Activated CD4-positive, CD25-positive, alpha-beta regulatory T cell (primary cell): ENCODE measurements at regions not wholly inside any gene's neighbourhood (a gene's known extent, or its start where the extent isn't known, plus 50 kb on each side); places are given as distances from the start of the nearest gene placed in this dataset.
"Not testable (repeated sequence)": the region's sequence is repeated elsewhere in the genome, so short reads cannot be mapped to it uniquely, and the experiment has no call there.

Source experiments
- DNase-seq, 4 experiments: peaks; one replicate each; lab custom pipeline; 2025; lab: John Stamatoyannopoulos, UW

DNA sequence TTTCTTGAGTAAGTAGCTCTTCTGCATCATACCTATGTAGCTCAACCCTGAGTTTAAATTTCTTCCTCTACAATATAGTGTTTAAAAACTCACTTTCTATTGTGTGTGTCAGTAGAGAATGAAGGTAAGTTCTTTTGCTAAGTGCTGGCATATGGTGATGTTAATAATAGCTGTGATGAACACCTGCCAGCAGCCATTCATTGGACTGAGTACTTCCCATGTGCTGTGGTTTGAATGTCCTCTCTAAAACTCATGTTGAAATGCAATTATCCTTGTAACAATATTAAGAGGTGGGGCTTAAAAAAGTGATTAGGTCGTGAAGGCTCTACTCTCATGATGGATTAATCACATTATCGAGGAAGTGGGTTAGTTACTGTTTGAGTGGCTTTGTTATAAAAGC lies 645.2 kb upstream of the RGMB start:
- DNase-seq = no peak

DNA sequence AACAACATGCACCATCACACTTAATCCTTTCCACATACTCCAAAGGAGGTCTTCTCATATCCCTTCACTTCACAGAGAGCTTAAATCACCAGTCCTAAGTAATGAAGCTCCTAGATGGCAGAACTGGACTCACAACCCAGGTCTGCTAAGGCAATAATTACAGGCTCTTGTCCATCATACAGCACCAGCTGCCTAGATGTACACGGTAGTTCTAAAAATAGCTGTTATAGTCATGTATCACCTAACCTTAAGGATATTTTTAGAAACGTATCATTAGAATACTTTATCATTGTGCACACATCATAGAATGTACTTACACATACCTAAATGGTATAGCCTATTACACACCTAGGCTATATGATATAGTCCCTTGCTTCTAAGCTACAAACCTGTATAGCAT lies 644.6 kb upstream of the RGMB start:
- no peak for DNase-seq

DNA sequence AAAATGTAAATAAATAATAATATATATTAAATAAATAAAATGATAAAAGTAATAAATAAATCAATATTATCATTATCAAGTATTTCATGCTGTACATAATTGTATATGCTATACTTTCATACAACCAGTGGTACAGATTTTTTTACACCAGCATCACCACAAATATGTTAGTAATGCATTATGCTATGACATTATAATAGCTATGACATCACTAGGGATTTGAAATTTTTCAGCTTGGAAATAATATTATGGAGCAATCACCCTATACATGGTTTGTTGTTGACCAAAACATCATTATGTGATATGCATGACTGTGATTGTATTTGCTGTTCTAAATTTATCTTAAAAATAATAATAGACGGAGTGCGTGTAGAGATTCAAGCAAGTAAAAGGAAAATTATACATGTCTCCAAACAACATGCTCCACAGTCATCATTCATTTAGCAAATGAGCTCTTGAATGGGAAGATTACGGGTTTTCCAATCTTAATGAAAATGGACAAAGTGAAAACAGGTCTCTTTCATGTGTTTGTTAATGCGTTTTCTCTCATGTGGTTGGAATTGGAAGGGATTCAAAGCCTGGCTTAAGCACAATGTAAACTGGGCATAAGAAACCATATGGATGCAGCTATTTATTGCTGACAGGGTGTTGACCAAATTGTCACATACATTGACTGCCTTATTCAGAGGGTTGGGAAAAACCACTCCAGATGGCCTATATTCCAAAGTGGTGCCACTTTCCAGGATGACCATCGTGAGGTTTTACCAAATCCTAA lies 643.0 kb upstream of the RGMB start:
- no peak for DNase-seq

DNA sequence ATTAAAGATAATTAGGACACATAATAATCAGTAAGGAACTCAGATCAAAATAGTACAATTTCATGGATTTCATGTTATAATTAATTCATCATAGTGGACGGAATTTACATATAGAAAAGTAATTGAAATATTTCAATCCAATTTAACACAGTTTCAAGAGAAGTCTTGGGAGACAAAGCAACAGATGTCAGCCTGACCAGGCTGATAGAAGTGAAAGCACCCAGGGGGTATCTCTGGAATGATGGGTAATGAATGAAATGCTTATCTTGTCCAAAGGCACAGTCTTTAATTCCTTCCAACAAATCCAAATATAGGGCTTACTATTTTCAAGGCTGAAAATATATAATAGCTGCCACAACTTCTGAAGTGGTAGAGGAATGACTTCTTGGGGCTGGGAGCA lies 629.3 kb upstream of the RGMB start:
- no peak for DNase-seq

DNA sequence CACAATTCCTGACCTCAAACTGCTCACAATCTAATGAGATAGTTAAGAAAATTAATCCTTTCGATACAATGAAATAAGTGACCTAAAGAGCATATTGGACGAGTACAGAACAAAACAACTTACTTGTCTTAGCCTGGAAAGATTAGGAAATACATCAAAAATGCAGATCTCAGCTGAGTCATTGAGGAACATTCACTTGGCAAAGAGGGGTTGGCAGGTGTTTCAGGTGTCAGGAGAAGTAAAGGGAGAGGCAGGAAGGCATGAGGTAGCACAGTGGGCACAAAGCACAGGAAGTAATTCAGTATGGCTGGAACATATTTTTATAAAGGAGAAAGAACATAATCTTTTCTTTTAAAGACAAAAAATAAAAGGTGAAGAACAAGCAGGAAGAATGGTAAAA lies 628.8 kb upstream of the RGMB start:
- no peak for DNase-seq

DNA sequence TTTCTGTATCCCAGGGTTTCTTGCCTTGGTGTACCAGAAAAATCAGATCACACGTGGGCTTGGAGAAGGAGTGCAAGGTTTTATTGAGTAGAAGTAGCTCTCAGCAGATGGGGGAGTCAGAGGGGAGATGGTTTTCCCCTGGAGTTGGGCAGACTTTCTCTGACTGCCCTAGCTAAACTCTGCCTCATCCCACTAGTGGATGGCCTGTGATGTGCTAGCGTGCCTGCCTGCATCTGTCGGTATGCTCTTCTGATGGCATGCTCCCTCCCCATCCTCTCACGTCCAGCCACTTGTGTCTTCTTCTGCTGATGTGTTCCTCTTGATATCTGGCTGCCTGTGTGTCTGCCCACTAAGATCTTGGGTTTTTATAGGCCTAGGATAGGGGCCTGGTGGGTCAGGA lies 616.1 kb upstream of the RGMB start:
- no peak for DNase-seq

DNA sequence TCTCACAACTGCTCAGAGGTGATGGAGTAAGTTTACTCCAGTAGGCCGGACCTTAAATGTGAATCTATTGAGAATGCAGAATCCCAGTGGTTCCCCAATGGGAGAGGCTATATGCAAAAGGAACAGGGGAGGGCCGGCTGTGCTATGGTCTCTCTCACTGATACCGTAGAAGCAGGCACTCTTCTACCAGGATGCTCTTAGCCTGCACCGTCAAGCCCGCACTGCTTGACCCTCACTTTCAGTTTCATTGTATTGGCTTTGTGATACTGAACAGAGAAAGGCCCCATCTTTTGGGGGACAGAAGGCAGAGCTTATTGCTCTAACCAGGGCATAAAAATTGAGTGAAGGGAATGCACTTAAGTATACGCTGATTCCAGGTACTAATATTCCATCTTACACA lies 615.0 kb upstream of the RGMB start:
- DNase-seq = no peak

DNA sequence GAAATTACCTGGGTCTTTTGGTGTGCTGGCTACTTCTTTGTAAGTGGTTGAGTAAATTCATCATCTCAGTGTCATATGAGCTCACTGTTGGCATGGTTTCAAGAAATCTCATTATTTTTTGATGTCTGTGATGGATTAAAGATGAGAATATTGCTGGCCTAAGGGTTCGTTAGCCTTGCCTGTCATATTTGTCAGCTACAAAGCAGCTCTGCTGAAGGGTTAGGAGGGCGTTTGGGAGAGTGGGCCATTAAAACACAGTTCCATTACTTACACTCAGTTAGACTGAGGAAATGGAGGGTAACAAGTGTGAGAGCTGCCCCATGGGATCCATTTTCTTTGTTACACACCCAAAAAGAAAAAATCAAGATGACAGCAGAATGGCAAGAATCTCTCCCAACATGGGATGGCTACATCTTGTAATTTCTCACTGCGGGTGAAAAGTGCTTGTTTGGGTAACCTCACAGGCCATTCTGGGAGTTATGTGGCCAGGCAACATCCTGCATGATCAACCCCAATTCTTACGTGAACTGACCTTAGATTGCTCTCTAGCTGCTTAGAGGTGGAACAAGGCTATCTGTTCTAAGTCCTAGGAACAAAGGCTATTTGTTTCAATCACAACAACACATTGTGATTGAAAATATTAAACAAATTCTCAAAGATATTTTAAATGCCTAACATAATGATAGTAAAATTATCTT lies 609.5 kb upstream of the RGMB start:
- DNase-seq = no peak

DNA sequence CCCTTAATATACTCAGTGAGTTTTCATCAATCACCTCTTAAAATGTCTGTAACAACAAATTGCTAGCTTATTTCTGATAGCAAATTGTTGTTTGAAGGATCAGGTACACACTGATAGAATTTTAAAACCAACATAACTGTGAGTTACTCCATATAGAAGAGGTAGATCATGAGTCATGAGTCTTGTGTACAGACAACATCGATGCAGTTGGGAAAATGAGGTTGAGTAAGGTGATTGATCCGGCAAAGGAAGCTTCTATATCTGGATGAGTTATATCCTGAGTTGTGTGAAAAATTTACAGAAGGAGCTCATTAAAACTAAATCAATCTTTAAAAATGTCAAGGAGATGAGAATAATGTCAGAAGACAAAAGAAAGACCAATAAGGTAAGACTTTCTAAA lies 604.6 kb upstream of the RGMB start:
- DNase-seq = no peak

DNA sequence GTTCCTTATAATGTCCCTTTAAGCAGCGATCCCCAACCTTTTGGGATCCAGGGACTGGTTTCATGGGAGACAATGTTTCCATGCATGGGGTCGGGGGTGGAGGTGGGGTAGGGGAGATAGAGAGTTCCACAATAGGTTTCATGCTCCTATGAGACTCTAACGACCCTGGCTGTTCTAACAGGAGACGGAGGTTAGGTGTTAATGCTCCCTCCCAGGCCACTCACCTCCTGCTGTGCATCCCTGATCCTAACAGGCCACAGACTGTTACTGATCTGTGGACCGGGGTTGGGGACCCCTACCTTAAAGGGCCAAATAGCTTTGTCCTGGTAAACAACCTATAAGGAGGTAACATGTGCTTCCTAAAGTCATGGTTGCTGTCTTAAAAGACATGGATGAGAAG lies 602.5 kb upstream of the RGMB start:
- no peak for DNase-seq

DNA sequence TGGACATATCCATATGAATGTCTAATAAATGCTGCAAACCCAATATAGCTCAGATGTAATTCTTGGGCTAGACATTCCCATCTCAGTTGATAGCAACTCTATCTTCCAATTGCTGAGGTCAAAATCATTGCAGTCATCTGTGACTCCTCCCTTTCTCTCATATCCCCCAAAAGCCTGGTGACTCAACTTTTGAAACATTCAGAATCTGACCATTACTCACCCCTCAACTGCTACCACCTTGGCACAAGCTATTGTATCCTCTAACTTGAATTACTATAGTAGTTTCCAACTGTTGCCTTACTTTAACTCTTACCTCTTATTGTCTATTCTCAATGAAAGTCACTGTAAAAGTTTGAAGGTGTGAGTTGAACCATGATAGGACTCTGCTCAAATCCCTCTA lies 600.1 kb upstream of the RGMB start:
- no peak for DNase-seq

DNA sequence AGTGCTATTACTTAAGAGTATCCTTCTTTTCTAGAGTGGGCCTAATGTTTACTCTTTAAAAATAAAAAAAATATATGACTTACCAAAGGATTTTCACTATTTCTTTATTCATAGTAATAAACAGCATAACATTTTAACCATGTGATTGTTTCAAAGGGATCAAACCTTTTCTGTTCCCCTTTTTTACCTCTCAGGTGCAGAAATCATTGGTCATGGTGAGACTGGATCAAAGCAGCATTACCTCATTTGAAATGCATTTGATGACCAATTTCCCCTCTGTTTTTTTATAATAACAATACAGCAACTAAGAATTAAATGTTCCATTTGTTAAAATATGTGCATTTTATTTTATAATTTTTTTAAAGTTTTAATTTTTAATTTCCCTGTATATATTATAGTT lies 598.0 kb upstream of the RGMB start:
- no peak for DNase-seq

DNA sequence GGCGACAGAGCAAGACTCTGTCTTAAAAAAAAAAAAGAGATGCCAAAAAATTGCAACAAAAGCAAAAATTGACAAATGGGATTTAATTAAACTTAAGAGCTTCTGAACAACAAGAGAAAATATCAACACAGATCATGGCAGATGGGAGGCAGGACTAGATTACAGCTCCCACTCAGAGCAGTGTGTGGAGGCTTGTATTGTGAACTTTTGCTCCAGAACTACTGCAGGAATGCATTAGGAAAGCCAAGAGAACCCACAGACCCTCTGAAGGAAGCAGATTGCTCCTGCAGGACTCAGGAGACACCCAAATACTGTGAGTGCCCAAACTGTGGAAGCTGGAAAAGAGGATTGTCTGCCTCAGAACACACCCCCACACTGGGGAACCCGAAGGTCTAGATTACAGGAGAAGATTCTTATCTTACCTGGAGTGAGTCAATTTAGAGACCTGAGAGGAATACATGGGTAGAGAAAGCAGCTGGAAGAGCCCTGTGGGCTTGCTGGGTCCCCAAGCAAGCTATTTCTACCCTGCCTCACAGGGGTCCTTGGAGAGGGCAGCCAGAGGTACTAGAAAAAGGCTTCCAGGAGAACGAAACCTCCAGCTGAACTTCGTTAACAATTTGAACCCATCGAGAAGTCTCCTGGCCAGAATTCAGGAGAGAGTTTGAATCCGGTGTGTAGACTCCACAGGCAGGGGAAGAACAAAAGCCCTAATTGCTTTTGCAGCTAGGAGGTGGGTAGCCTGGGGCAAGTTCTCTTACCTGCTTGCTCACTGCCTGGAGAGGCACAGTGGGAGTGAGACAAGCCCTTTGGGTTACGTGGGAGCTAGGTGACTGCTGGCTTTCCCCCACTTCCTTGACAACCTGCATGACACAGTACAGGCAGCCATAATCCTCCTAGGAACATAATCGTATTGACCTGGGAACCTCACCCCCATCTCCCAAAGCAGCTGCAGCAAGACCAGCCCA lies 593.4 kb upstream of the RGMB start:
- DNase-seq = no peak

DNA sequence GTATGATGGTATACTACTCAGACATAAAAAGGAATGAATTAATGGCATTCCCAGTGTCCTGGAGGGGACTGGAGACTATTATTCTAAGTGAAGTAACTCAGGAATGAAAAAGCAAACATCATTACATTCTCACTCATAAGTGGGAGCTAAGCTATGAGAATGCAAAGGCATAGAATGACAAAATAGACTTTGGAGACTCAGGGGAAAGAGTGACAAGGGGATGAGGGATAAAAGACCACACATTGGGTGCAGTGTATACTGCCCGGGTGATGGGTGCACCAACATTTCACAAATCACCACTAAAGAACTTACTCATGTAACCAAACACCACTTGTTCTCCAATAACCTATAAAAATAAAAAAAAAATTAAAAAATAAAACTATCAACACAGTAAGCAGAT lies 587.3 kb upstream of the RGMB start:
- no peak for DNase-seq

DNA sequence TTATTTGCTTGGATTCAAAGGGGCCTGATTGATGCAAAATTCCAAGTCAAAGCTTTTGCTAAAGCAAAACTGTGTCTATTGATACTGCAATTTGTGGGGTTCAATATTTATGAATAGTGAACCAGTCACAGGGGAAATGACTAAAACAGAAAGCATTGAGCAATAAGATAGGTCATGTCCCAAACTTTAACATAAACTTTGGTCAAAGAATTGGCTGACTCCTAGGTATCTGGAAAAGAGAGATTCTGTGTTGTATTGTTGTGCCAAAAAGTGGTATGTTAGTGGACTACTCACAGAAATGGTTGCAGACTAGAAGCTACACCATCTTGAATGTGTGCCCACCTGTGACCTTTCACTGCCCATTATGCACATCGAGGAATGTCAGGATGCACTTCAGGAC lies 585.5 kb upstream of the RGMB start:
- DNase-seq = no peak

DNA sequence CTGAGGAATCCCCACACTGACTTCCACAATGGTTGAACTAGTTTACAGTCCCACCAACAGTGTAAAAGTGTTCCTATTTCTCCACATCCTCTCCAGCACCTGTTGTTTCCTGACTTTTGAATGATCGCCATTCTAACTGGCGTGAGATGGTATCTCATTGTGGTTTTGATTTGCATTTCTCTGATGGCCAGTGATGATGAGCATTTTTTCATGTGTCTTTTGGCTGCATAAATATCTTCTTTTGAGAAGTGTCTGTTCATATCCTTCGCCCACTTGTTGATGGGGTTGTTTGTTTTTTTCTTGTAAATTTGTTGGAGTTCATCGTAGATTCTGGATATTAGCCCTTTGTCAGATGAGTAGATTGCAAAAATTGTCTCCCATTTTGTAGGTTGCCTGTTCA lies 583.1 kb upstream of the RGMB start:
- DNase-seq = not testable (repeated sequence)

DNA sequence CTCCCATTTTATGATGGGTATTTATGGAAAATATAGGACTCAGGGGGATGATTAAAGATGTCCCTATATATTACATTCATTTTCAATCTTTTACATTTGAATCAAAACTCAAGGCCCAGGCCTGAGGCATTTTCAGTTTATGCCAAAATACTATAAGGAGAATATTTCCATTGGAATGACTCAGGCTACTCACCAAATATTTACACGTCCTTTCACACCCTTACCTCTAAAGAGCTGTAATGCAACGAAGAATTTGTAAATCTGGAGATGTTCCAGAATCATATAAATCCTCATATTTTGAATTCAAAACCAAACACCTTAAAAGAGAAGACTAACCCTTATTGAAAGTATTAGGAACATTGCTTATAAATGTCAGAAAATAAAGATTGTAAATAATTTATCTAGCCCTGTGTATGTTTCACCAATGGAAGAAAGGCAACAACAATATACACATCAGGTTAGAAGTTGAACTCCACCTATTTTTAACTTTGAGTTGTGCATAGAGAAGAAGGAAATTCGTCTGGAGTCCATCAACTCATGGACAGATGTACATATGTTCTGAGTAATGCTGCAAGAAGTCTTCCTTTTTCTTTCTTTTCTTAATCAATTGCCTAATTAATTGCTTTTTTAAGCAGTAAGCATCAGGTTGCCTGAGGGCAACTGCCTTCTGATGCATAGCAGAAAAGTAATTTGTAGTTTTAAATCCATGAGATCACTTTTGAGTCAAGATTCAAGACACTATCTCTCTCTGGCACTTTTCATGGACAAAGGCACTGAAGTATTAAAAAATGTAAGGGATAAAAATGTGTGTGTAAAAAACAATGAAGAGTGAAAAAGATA lies 579.3 kb upstream of the RGMB start:
- no peak for DNase-seq

DNA sequence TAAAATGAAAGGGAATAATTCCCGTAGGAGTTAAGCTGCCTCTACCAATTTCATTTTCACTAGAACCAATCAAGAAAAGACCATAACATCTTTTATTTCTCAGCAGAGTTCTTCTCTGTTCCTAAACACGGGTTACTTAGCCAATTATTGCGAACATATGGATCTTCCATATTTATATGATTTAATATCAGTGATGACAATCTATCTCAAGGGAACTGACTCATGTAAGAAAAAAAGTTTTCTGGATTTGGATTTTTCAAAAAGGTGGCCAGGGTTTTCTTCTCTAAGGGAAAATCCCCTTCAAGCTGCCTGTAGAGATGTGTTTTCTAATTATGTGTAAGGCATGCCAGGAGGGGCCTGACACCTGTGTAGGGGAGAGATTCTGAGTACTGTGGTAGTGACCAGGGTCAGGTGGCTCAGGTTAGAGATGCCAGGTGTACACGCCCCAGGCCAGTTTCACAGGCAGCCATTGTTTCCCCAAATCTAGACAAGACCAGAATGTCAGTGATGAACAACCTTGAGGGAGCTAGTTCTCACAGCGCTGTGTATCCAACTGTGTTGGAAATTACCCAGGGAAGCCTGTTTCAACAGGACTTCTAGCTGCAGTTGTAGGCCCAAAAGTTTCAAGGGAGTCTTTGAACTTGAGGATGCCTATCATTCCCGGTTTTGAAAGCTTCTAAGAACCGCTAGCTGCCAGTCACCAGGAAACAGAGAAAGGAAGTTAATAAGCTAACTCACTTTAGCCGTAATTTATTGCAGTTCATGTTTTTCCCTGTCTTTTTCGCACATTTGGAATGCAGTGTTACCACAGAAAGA lies 572.5 kb upstream of the RGMB start:
- no peak for DNase-seq

DNA sequence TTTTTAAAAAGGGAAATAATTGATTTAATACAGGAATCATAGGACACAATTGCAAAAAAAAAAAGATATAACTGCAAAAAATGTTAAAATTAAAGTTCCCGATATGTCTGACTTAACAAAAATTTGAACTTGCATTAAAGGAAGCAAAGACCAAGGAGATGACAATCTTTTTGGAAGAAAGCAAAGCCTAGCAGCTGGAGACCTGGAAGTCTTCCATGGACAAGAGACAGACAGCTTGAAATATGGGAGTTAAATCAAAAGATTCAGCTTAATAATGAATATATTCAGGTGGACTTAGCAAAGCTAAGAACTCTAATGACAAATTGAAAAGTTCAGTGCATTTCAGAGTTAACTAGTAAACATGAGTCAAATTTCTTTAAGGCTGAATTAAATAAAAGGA lies 568.7 kb upstream of the RGMB start:
- DNase-seq = no peak

DNA sequence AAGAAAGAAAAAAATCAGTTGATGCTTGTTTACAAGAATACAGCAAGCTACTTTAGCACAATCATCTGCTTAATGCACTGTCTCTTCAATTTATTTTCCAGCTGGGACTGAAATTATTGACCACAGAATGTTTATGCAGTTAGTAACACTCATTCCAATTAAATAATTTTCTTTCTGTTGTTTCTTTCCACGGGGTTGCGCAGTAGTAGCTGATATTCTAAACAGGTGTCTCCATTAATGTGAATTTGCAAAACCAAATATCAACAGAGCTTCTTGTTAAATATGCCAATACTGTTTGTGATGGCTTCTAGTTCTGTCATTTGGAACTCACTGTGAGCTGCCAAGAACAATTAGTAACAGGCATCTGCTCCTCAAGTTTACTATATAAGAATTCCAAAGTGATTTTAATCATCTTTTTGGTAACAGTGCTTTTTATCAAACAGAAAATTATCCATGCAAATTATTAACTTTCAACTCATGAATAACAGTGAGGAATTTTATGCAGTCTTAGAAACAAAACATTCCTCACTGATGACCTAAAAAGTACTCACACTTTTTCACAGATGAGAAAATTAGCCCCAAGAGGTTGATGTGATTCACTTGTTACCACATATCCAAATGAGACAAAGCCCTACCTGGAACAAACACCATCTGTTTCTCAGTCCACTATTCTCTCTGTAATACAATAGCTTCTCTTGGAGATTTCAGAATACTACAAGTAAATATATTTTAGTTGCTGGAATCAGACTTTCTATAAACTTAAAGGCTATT lies 567.6 kb upstream of the RGMB start:
- DNase-seq = no peak
